PC-3 (cell line): ENCODE measurements at regions not wholly inside any gene's neighbourhood (a gene's known extent, or its start where the extent isn't known, plus 50 kb on each side); places are given as distances from the start of the nearest gene placed in this dataset.
A peak's percentile ranks its signal among the peaks of the same experiment; 100 is the strongest.

ENCODE experiments used
- ATAC-seq: fragments of 200-7000 bp; cut with Tn5 transposase; 2 replicates; pipeline ENCODE4 v1.9.1; 2020; ENCODE audit warnings: mild to moderate bottlenecking, moderate library complexity
- BruUV-seq: library from RNA; stranded (reverse); fragments of 400-500 nt; replicated peaks from 2 replicates; lab custom pipeline; 2021; lab: Mats Ljungman, UMichigan
- CTCF ChIA-PET: fragments of 300-600 bp; sonication (Branson Sonifier 250); formaldehyde crosslinking; loops from one replicate; lab custom pipeline; 2022; ENCODE audit warnings: antibody characterized with exemption; lab: Charles Lee
- POLR2A ChIA-PET: fragments of 300-600 bp; sonication (Branson Sonifier 250); formaldehyde crosslinking; loops from one replicate; lab custom pipeline; 2022; ENCODE audit warnings: antibody characterized with exemption; ENCODE audit not compliant: unreplicated experiment; lab: Charles Lee
- DNase-seq: peaks from one replicate; pipeline ENCODE4 v3.0.0-alpha.2; 2015
- H2AFZ ChIP-seq: fragments of 300-600 bp; sonication (generic); 2 replicates; pipeline ENCODE4 v1.6.0; 2016; ENCODE audit warnings: antibody characterized with exemption, low read length
- H3F3A ChIP-seq: fragments of 300-600 bp; sonication (generic); one replicate; pipeline ENCODE4 v1.6.0; 2017; ENCODE audit warnings: antibody characterized with exemption, low read length, control low read depth, mild to moderate bottlenecking; ENCODE audit not compliant: unreplicated experiment
- H3K27ac ChIP-seq: fragments of 300-600 bp; sonication (generic); 2 replicates; pipeline ENCODE4 v1.5.1; 2016; ENCODE audit warnings: mild to moderate bottlenecking, low read length
- H3K27me3 ChIP-seq: fragments of 300-600 bp; sonication (generic); 2 replicates; pipeline ENCODE4 v1.6.1; 2016; ENCODE audit warnings: low read length, mixed read lengths
- H3K36me3 ChIP-seq: fragments of 300-600 bp; sonication (generic); 2 replicates; pipeline ENCODE4 v1.6.1; 2016; ENCODE audit warnings: low read depth, mixed run types, low read length, mixed read lengths
- H3K4me1 ChIP-seq: fragments of 300-600 bp; sonication (generic); 2 replicates; pipeline ENCODE4 v1.5.1; 2016; ENCODE audit warnings: low read length; ENCODE audit not compliant: insufficient read depth
- H3K4me2 ChIP-seq: fragments of 300-600 bp; sonication (generic); 2 replicates; pipeline ENCODE4 v1.6.0; 2016; ENCODE audit warnings: low read length
- H3K4me3 ChIP-seq: fragments of 300-600 bp; sonication (generic); 2 replicates; pipeline ENCODE4 v1.5.1; 2016; ENCODE audit warnings: mild to moderate bottlenecking, low read length, mixed read lengths
- H3K79me2 ChIP-seq: fragments of 300-600 bp; sonication (generic); 2 replicates; pipeline ENCODE4 v1.6.1; 2017; ENCODE audit warnings: low read length, mixed read lengths
- H3K9ac ChIP-seq: fragments of 300-600 bp; sonication (generic); 2 replicates; pipeline ENCODE4 v1.6.0; 2016; ENCODE audit warnings: mild to moderate bottlenecking, low read length
- H3K9me2 ChIP-seq: fragments of 300-600 bp; sonication (generic); replicated peaks from 2 replicates; pipeline ENCODE4 v1.6.1; 2016; ENCODE audit warnings: mixed run types, low read length, mixed read lengths
- H3K9me3 ChIP-seq: fragments of 300-600 bp; sonication (generic); 2 replicates; pipeline ENCODE4 v1.6.1; 2016; ENCODE audit warnings: low read length, mixed read lengths
- H4K20me1 ChIP-seq: fragments of 300-600 bp; sonication (generic); 2 replicates; pipeline ENCODE4 v1.6.1; 2016; ENCODE audit warnings: low read length, mixed read lengths
- EZH2 ChIP-seq: fragments of 300-600 bp; sonication (generic); IDR thresholded peaks from one replicate; pipeline ENCODE4 v1.6.1; 2017; ENCODE audit warnings: antibody characterized with exemption, mild to moderate bottlenecking, low read length; ENCODE audit not compliant: unreplicated experiment
- EZH2phosphoT487 ChIP-seq: fragments of 300-600 bp; sonication (generic); IDR thresholded peaks from 2 replicates; pipeline ENCODE4 v1.6.1; 2018; ENCODE audit warnings: mild to moderate bottlenecking, antibody characterized with exemption, low read length, borderline replicate concordance
- intact Hi-C: fragments of 100-400 bp; cut with micrococcal nuclease; formaldehyde crosslinking; loops from 2 replicates; pipeline ENCODE4 v1.9.0; 2023
- TF ChIP-seq, protein P1 (sequence below): fragments of 300-600 bp; sonication (generic); conservative IDR thresholded peaks from 2 replicates; pipeline ENCODE4 v1.5.1; 2017; ENCODE audit warnings: antibody characterized with exemption, low read depth, mild to moderate bottlenecking, low read length

DNA sequence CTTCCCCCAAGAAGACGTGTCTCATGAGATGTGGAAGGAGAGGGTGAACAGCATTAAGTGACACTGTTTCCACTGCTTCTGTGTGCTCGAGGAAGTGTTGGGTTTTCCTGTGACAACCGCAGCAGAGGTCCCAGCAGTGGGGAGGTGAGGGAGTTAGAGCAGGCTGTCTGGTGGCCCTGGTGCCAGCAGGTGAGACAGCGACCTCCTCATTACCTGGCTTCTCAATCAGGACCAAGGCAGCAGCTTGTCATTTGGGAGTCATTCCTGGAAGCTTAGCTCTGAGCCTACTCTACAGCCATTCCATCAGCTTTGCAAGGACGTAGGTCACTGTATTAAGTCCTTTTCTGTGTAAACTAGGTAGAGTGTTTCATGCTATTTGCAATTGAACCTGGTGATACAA is 63.3 kb upstream of the RGMA start:
- H2AFZ ChIP-seq, result no peak overlapping the region
- ChIA-PET CTCF (no interaction called here), POLR2A (no interaction called here)
- DNase-seq, result no peak
- no peaks in the 10 kb centered on the region for H3K79me2 ChIP-seq
- H3K27ac ChIP-seq, result no peak overlapping the region
- BruUV-seq, result no TSS peak
- H4K20me1 ChIP-seq, result no peaks in the 10 kb centered on the region
- no peaks in the 10 kb centered on the region for H3K36me3 ChIP-seq
- intact Hi-C loops, result no loop called here
- H3F3A ChIP-seq, result no peaks in the 10 kb centered on the region
- no peaks in the 10 kb centered on the region for H3K9me3 ChIP-seq
- no peak overlapping the region for H3K4me2 ChIP-seq
- H3K9ac ChIP-seq, result no peak overlapping the region
- H3K4me1 ChIP-seq, result no peaks in the 10 kb centered on the region
- no peak overlapping the region for H3K4me3 ChIP-seq
- ATAC-seq, result no peak
- peaks cover 26% of the 10 kb centered on the region for H3K27me3 ChIP-seq
- TF ChIP-seq, protein P1, sequence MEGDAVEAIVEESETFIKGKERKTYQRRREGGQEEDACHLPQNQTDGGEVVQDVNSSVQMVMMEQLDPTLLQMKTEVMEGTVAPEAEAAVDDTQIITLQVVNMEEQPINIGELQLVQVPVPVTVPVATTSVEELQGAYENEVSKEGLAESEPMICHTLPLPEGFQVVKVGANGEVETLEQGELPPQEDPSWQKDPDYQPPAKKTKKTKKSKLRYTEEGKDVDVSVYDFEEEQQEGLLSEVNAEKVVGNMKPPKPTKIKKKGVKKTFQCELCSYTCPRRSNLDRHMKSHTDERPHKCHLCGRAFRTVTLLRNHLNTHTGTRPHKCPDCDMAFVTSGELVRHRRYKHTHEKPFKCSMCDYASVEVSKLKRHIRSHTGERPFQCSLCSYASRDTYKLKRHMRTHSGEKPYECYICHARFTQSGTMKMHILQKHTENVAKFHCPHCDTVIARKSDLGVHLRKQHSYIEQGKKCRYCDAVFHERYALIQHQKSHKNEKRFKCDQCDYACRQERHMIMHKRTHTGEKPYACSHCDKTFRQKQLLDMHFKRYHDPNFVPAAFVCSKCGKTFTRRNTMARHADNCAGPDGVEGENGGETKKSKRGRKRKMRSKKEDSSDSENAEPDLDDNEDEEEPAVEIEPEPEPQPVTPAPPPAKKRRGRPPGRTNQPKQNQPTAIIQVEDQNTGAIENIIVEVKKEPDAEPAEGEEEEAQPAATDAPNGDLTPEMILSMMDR, result no peak
- TF ChIP-seq EZH2 (no peak), EZH2phosphoT487 (no peak)
- no peaks in the 10 kb centered on the region for H3K9me2 ChIP-seq

DNA sequence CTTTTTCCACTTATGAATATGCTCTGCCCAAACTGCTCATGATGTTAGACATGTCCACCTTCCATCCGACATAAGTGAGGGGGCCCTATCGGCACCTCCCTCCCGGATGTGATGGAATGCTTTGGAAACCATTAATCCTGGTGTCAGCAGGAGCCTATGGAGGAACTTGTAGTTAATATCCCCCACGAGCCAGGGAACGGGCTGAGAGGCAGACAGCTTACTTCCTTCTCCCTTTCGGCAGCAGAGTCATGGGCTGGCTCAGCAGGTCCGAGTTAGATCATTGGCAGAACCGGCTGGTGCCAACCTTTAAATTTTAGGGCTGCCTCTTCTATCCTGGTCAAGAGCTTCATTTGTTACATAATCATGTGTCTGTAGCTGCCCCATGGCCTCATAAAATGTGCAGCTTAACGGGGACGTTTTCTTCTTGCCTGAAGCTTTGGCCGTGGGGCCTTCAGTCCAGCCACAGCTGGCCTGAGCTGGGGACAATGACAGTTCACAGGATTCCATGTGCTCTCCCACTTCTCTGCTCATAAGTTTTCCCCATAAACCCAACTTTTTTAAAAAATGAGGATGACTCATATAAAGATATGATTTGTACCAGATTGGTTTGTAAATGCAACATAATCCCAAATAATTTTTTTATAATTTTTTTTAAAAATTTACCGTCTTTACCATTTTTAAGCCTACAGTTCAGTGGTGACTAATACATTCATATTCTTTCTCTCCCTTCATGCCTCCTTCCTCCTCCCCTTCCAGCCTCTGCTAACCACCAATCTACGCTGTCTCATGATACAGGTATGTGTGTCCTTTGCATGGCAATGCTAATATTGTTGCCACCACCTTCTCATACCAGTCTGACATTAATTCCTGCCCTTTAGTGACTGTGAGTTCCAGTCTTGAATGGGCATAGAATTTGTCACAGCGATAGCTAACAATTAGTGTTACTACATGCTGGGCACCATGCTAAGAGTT is 62.2 kb upstream of the RGMA start:
- Histone ChIP-seq H2AFZ (no peak overlapping the region), H3K4me1 (no peaks in the 10 kb centered on the region), H3K36me3 (no peaks in the 10 kb centered on the region), H3K79me2 (no peaks in the 10 kb centered on the region), H3K27me3 (peaks cover 26% of the 10 kb centered on the region), H4K20me1 (no peaks in the 10 kb centered on the region), H3K27ac (no peak overlapping the region), H3K9me2 (no peaks in the 10 kb centered on the region), H3K9ac (no peak overlapping the region), H3F3A (no peaks in the 10 kb centered on the region), H3K9me3 (no peaks in the 10 kb centered on the region), H3K4me2 (no peak overlapping the region), H3K4me3 (no peak overlapping the region)
- ATAC-seq (no peak), DNase-seq (peak; percentile 15)
- CTCF ChIA-PET, result no interaction called here
- POLR2A ChIA-PET, result no interaction called here
- TF ChIP-seq EZH2, result no peak
- TF ChIP-seq, protein P1, result no peak
- no peak for TF ChIP-seq EZH2phosphoT487
- intact Hi-C loops, result no loop called here
- no TSS peak for BruUV-seq

DNA sequence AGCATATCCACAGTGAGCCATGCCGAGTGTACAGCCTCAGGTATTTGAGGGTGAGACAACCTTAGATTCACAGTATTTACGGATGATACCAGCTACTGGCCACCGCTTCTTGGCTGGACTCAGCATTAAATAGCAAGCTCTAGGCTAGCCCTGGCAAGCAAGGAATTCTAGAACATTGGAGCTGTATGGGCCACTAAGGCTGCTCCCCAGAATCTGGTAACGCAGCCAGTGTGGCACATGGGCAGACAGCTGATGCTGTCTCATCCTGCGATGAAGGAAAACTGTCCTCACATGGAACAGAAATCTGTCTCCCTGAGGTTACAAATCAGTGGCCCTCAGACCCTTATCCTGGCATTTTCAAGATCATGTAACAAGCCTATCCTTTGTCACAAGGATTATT is 57.6 kb upstream of the RGMA start:
- Histone ChIP-seq H4K20me1 (no peaks in the 10 kb centered on the region), H3K27ac (no peak overlapping the region), H2AFZ (no peak overlapping the region), H3F3A (no peaks in the 10 kb centered on the region), H3K9me3 (no peaks in the 10 kb centered on the region), H3K79me2 (no peaks in the 10 kb centered on the region), H3K4me3 (no peak overlapping the region), H3K9ac (no peak overlapping the region), H3K4me2 (no peak overlapping the region), H3K4me1 (no peaks in the 10 kb centered on the region), H3K9me2 (no peaks in the 10 kb centered on the region), H3K36me3 (no peaks in the 10 kb centered on the region), H3K27me3 (peaks cover 43% of the 10 kb centered on the region)
- POLR2A ChIA-PET, result no interaction called here
- BruUV-seq, result no TSS peak
- no peak for DNase-seq
- no peak for ATAC-seq
- intact Hi-C loops, result no loop called here
- TF ChIP-seq, protein P1, result no peak
- TF ChIP-seq EZH2, result no peak
- TF ChIP-seq EZH2phosphoT487, result no peak
- CTCF ChIA-PET, result no interaction called here
